WTC11 (cell line): ENCODE measurements at regions not wholly inside any gene's neighbourhood (a gene's known extent, or its start where the extent isn't known, plus 50 kb on each side); places are given as distances from the start of the nearest gene placed in this dataset.

Experiments
- ATAC-seq: fragments of 200-7000 bp; cut with Tn5 transposase; 2 replicates; pipeline ENCODE4 v1.10.0; 2021; ENCODE audit warnings: mild to moderate bottlenecking, moderate library complexity
- CTCF ChIA-PET: fragments of 300-600 bp; sonication (Branson Sonifier 250); formaldehyde crosslinking; loops from one replicate; lab custom pipeline; 2021; ENCODE audit warnings: antibody characterized with exemption; lab: Charles Lee
- POLR2A ChIA-PET: fragments of 350-600 bp; sonication (Branson Sonifier 250); formaldehyde crosslinking; loops from one replicate; lab custom pipeline; 2021; ENCODE audit warnings: antibody characterized with exemption; lab: Charles Lee
- DNase-seq: peaks from one replicate; pipeline ENCODE4 v3.0.0; 2021; ENCODE audit warnings: low spot score
- H3K27ac Mint-ChIP-seq: 2 replicates; pipeline ENCODE4 v1.8.0; 2021; ENCODE audit warnings: mixed read lengths
- H3K27me3 Mint-ChIP-seq: 2 replicates; pipeline ENCODE4 v1.8.0; 2021; ENCODE audit warnings: low read depth, mild to moderate bottlenecking, moderate library complexity, mixed read lengths
- H3K36me3 Mint-ChIP-seq: 2 replicates; pipeline ENCODE4 v1.8.0; 2021; ENCODE audit warnings: mixed read lengths
- H3K4me1 Mint-ChIP-seq: 2 replicates; pipeline ENCODE4 v1.8.0; 2022; ENCODE audit warnings: mixed read lengths
- H3K4me3 Mint-ChIP-seq: 2 replicates; pipeline ENCODE4 v1.8.0; 2021; ENCODE audit warnings: mild to moderate bottlenecking, moderate library complexity, mixed read lengths
- H3K9me3 Mint-ChIP-seq: 2 replicates; pipeline ENCODE4 v1.8.0; 2021; ENCODE audit warnings: mixed read lengths
- ATF6 ChIP-seq: sonication (generic); formaldehyde crosslinking; IDR thresholded peaks from 2 replicates; pipeline ENCODE4 v1.8.1; 2023; ENCODE audit warnings: mild to moderate bottlenecking, missing genetic modification reagents
- CBFB ChIP-seq: sonication (generic); formaldehyde crosslinking; IDR thresholded peaks from 2 replicates; pipeline ENCODE4 v1.8.1; 2022; ENCODE audit warnings: mild to moderate bottlenecking, low read depth, missing genetic modification reagents
- CREB1 ChIP-seq: sonication (generic); formaldehyde crosslinking; IDR thresholded peaks from 2 replicates; pipeline ENCODE4 v1.8.0; 2023; ENCODE audit warnings: mild to moderate bottlenecking, missing genetic modification reagents
- CTCF ChIP-seq: fragments of 200-600 bp; IDR thresholded peaks from 2 replicates; pipeline ENCODE4 v1.8.0; 2022; ENCODE audit warnings: antibody characterized with exemption
- HMGA2 ChIP-seq: fragments of 250-450 bp; sonication (Bioruptor Pico); IDR thresholded peaks from 2 replicates; pipeline ENCODE4 v1.4.0; 2021; ENCODE audit warnings: mild to moderate bottlenecking, moderate library complexity
- PRRX2 ChIP-seq: fragments of 250-450 bp; sonication (Bioruptor Pico); IDR thresholded peaks from 2 replicates; pipeline ENCODE4 v1.8.0; 2021; ENCODE audit warnings: mild to moderate bottlenecking
- TP53 ChIP-seq: sonication (generic); formaldehyde crosslinking; IDR thresholded peaks from 2 replicates; pipeline ENCODE4 v1.8.1; 2023; ENCODE audit warnings: mild to moderate bottlenecking, missing genetic modification reagents
- ZNF121 ChIP-seq: sonication (generic); formaldehyde crosslinking; IDR thresholded peaks from 2 replicates; pipeline ENCODE4 v1.8.0; 2023; ENCODE audit warnings: missing genetic modification reagents
- ZNF263 ChIP-seq: sonication (generic); formaldehyde crosslinking; IDR thresholded peaks from 2 replicates; pipeline ENCODE4 v1.8.1; 2022; ENCODE audit warnings: low read depth, mild to moderate bottlenecking, moderate library complexity, missing genetic modification reagents
- ZNF416 ChIP-seq: fragments of 250-450 bp; sonication (Bioruptor Pico); IDR thresholded peaks from 2 replicates; pipeline ENCODE4 v1.9.0; 2021; ENCODE audit warnings: mild to moderate bottlenecking, inconsistent platforms
- ZNF512 ChIP-seq: sonication (generic); formaldehyde crosslinking; IDR thresholded peaks from 2 replicates; pipeline ENCODE4 v1.8.1; 2022; ENCODE audit warnings: missing genetic modification reagents, borderline replicate concordance
- ZNF671 ChIP-seq: fragments of 250-450 bp; sonication (Bioruptor Pico); IDR thresholded peaks from 2 replicates; pipeline ENCODE4 v1.8.0; 2021; ENCODE audit warnings: mild to moderate bottlenecking
- TF ChIP-seq, protein P1 (sequence below): sonication (generic); formaldehyde crosslinking; IDR thresholded peaks from 2 replicates; pipeline ENCODE4 v1.8.0; 2022; ENCODE audit warnings: mild to moderate bottlenecking, missing genetic modification reagents
- TF ChIP-seq, protein P2 (sequence below): fragments of 250-450 bp; sonication (Bioruptor Pico); IDR thresholded peaks from 2 replicates; pipeline ENCODE4 v1.9.0; 2021; ENCODE audit warnings: mild to moderate bottlenecking
- TF ChIP-seq, protein P3 (sequence below): sonication (generic); formaldehyde crosslinking; IDR thresholded peaks from 2 replicates; pipeline ENCODE4 v1.8.0; 2022; ENCODE audit warnings: mild to moderate bottlenecking, missing genetic modification reagents
- TF ChIP-seq, protein P4 (sequence below): fragments of 250-450 bp; sonication (Bioruptor Pico); IDR thresholded peaks from 2 replicates; pipeline ENCODE4 v1.9.0; 2021; ENCODE audit warnings: moderate library complexity, mild to moderate bottlenecking, inconsistent platforms, borderline replicate concordance
- TF ChIP-seq, protein P5 (sequence below): sonication (generic); formaldehyde crosslinking; IDR thresholded peaks from 2 replicates; pipeline ENCODE4 v1.8.1; 2022; ENCODE audit warnings: low read depth, mild to moderate bottlenecking, moderate library complexity, missing genetic modification reagents, borderline replicate concordance
- TF ChIP-seq, protein P6 (sequence below): sonication (generic); formaldehyde crosslinking; conservative IDR thresholded peaks from 2 replicates; pipeline ENCODE4 v1.8.1; 2022; ENCODE audit warnings: mild to moderate bottlenecking, missing genetic modification reagents

- H3K27ac Mint-ChIP-seq = no peak overlapping the region
- CTCF ChIA-PET = no interaction called here
Observed at GRCh38 chr2:237250599-237250998, 163.4 kb downstream of the COL6A3 start.

DNA sequence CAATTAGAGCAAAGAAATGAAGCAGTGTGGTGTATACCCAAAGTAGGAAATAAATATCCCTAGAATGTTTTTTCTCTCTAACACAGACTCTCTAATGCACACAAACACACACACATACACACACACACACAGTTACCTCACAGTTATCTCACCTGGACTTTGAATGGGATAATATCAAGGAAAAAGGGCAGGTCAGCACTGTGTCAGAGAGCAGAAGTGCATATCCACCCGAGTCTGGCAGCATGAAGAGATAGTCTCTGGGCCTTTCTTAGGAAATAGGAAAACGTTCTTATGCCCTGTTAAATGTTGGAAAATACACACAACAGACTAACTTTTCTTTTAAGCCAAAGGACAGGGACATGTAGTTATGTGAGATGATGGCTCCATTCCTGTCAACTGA, 162.0 kb downstream of the COL6A3 start:
- no peak overlapping the region for H3K4me3 Mint-ChIP-seq
- H3K9me3 Mint-ChIP-seq = peaks cover 11% of the 10 kb centered on the region
- H3K4me1 Mint-ChIP-seq = no peaks in the 10 kb centered on the region
- H3K36me3 Mint-ChIP-seq = 0 out of 2 replicates have a peak, but pooled peaks cover 5% of the 10 kb centered on the region
- H3K27me3 Mint-ChIP-seq = no peaks in the 10 kb centered on the region; the same call in 1 of the 2 replicates
- H3K27ac Mint-ChIP-seq = no peak overlapping the region
- DNase-seq (no peak), ATAC-seq (no peak)
- CTCF ChIA-PET = interaction anchor here (1.1 kb wide), 1 partner anchor 170 kb away, joined by 4 read pairs; no protein-coding TSS in a partner anchor
- POLR2A ChIA-PET = no interaction called here
- TF ChIP-seq CBFB (CRISPR knock-in tag) = no peak
- TF ChIP-seq, protein P1, sequence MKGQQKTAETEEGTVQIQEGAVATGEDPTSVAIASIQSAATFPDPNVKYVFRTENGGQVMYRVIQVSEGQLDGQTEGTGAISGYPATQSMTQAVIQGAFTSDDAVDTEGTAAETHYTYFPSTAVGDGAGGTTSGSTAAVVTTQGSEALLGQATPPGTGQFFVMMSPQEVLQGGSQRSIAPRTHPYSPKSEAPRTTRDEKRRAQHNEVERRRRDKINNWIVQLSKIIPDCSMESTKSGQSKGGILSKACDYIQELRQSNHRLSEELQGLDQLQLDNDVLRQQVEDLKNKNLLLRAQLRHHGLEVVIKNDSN (CRISPR knock-in tag) = no peak
- no peak for TF ChIP-seq ATF6 (CRISPR knock-in tag)
- TF ChIP-seq, protein P2, sequence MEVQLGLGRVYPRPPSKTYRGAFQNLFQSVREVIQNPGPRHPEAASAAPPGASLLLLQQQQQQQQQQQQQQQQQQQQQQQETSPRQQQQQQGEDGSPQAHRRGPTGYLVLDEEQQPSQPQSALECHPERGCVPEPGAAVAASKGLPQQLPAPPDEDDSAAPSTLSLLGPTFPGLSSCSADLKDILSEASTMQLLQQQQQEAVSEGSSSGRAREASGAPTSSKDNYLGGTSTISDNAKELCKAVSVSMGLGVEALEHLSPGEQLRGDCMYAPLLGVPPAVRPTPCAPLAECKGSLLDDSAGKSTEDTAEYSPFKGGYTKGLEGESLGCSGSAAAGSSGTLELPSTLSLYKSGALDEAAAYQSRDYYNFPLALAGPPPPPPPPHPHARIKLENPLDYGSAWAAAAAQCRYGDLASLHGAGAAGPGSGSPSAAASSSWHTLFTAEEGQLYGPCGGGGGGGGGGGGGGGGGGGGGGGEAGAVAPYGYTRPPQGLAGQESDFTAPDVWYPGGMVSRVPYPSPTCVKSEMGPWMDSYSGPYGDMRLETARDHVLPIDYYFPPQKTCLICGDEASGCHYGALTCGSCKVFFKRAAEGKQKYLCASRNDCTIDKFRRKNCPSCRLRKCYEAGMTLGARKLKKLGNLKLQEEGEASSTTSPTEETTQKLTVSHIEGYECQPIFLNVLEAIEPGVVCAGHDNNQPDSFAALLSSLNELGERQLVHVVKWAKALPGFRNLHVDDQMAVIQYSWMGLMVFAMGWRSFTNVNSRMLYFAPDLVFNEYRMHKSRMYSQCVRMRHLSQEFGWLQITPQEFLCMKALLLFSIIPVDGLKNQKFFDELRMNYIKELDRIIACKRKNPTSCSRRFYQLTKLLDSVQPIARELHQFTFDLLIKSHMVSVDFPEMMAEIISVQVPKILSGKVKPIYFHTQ (CRISPR knock-in tag) = no peak
- TF ChIP-seq CREB1 (CRISPR knock-in tag) = no peak
- TF ChIP-seq ZNF416 (CRISPR knock-in tag) = no peak
- TF ChIP-seq TP53 (CRISPR knock-in tag) = no peak
- TF ChIP-seq, protein P3, sequence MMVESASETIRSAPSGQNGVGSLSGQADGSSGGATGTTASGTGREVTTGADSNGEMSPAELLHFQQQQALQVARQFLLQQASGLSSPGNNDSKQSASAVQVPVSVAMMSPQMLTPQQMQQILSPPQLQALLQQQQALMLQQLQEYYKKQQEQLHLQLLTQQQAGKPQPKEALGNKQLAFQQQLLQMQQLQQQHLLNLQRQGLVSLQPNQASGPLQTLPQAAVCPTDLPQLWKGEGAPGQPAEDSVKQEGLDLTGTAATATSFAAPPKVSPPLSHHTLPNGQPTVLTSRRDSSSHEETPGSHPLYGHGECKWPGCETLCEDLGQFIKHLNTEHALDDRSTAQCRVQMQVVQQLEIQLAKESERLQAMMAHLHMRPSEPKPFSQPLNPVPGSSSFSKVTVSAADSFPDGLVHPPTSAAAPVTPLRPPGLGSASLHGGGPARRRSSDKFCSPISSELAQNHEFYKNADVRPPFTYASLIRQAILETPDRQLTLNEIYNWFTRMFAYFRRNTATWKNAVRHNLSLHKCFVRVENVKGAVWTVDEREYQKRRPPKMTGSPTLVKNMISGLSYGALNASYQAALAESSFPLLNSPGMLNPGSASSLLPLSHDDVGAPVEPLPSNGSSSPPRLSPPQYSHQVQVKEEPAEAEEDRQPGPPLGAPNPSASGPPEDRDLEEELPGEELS (CRISPR knock-in tag) = no peak
- TF ChIP-seq ZNF121 (CRISPR knock-in tag) = no peak
- TF ChIP-seq PRRX2 (CRISPR knock-in tag) = no peak
- no peak for TF ChIP-seq ZNF671
- TF ChIP-seq ZNF512 (CRISPR knock-in tag) = no peak
- TF ChIP-seq, protein P4, sequence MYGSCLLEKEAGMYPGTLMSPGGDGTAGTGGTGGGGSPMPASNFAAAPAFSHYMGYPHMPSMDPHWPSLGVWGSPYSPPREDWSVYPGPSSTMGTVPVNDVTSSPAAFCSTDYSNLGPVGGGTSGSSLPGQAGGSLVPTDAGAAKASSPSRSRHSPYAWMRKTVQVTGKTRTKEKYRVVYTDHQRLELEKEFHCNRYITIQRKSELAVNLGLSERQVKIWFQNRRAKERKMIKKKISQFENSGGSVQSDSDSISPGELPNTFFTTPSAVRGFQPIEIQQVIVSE = no peak

More at GRCh38 chr2:237250599-237250998, 163.4 kb downstream of the COL6A3 start:
- ATAC-seq = no peak
- Mint-ChIP-seq H3K9me3 (peaks cover 20% of the 10 kb centered on the region), H3K4me3 (no peak overlapping the region), H3K36me3 (0 out of 2 replicates have a peak, but pooled peaks cover 5% of the 10 kb centered on the region), H3K4me1 (no peaks in the 10 kb centered on the region), H3K27me3 (no peaks in the 10 kb centered on the region; the same call in 1 of the 2 replicates)
- POLR2A ChIA-PET = no interaction called here
- TF ChIP-seq CTCF (no peak), ZNF263 (CRISPR knock-in tag) (no peak), HMGA2 (CRISPR knock-in tag) (no peak)
- TF ChIP-seq, protein P5, sequence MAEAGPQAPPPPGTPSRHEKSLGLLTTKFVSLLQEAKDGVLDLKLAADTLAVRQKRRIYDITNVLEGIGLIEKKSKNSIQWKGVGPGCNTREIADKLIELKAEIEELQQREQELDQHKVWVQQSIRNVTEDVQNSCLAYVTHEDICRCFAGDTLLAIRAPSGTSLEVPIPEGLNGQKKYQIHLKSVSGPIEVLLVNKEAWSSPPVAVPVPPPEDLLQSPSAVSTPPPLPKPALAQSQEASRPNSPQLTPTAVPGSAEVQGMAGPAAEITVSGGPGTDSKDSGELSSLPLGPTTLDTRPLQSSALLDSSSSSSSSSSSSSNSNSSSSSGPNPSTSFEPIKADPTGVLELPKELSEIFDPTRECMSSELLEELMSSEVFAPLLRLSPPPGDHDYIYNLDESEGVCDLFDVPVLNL (CRISPR knock-in tag) = no peak
- TF ChIP-seq, protein P6, sequence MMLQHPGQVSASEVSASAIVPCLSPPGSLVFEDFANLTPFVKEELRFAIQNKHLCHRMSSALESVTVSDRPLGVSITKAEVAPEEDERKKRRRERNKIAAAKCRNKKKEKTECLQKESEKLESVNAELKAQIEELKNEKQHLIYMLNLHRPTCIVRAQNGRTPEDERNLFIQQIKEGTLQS = no peak
- no peak for DNase-seq
